ENCODE measurements at regions not wholly inside any gene's neighbourhood (a gene's known extent, or its start where the extent isn't known, plus 50 kb on each side); places are given as distances from the start of the nearest gene placed in this dataset.

- TF ChIP-seq POLR2AphosphoS5 (IDR thresholded peaks at IDR 0.05; ENCODE audit: borderline replicate concordance, low read depth, low read length) (no peak), EZH2 (IDR thresholded peaks at IDR 0.05) (no peak)
These were observed 187.0 kb upstream of the EDNRB start for GRCh38 chr13:78105656-78106055.
